ENCODE measurements at regions not wholly inside any gene's neighbourhood (a gene's known extent, or its start where the extent isn't known, plus 50 kb on each side); places are given as distances from the start of the nearest gene placed in this dataset.

DNA sequence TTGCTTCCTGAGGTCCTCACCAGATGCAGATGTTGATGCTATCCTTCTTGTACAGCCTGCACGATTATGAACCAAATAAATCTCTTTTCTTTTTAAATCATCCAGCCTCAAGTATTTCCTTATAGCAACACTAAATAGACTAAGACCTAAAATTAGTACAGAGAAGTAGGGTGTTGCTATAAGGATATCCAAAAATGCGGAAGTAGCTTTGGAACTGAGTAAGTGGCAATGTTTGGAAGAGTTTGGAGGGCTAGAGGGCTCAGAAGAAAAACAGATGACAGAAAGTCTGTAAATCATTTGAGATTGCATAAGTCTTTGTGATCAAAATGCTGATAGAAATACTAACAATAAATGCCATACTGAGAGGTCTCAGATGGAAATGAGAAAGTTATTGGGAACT is 894.9 kb downstream of the DIPK2A start:
- TF ChIP-seq, protein P1, sequence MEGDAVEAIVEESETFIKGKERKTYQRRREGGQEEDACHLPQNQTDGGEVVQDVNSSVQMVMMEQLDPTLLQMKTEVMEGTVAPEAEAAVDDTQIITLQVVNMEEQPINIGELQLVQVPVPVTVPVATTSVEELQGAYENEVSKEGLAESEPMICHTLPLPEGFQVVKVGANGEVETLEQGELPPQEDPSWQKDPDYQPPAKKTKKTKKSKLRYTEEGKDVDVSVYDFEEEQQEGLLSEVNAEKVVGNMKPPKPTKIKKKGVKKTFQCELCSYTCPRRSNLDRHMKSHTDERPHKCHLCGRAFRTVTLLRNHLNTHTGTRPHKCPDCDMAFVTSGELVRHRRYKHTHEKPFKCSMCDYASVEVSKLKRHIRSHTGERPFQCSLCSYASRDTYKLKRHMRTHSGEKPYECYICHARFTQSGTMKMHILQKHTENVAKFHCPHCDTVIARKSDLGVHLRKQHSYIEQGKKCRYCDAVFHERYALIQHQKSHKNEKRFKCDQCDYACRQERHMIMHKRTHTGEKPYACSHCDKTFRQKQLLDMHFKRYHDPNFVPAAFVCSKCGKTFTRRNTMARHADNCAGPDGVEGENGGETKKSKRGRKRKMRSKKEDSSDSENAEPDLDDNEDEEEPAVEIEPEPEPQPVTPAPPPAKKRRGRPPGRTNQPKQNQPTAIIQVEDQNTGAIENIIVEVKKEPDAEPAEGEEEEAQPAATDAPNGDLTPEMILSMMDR (IDR thresholded peaks at IDR 0.05; ENCODE audit: insufficient read depth, low read length): no peak
- DNase-seq (ENCODE audit: low read depth): no peak
- H3K4me3 ChIP-seq (ENCODE audit: low read depth, low read length): no peak overlapping the region

DNA sequence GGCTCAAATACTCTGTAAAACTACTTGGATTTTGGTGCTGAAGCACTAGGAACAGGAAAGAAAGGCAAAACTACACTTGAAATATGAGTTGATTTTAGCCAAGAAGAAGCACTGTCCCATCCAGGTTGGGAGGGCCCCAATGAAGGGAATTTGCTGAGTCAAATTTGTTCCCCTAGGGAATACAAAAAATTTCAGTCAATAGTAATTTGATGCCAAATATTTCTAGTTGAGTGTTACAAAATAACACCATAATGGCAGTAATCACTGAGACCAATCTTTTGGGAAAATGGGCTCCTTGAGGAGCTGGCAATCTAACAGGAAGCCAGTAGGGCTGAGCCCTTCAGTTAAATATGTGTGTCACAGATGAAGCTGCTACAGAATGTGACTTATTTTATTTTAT is 896.9 kb downstream of the DIPK2A start:
- DNase-seq (ENCODE audit: low read depth): peak; percentile 2
- TF ChIP-seq, protein P1 (IDR thresholded peaks at IDR 0.05; ENCODE audit: insufficient read depth, low read length): no peak
- no peak overlapping the region for H3K4me3 ChIP-seq (ENCODE audit: low read depth, low read length)

DNA sequence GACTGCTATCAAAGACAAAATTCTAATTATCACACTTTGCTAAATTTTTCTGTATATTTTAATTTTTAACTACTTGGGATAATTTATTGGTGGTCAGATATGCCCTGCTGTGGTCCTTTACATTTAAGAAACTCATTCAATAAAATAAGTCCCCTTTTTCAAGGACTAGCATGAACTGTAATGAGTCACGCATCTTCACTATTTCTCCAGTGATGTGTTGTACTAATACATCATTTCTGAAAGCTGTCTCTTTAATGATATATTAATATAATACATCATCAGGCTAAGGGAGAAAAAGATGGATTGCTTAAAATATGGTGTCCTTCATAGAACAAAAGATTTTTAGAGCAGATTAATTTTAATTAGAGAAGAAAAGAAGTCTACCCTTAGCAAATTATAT is 901.4 kb downstream of the DIPK2A start:
- no peak for DNase-seq (ENCODE audit: low read depth)
- no peak overlapping the region for H3K4me3 ChIP-seq (ENCODE audit: low read depth, low read length)
- TF ChIP-seq, protein P1 (IDR thresholded peaks at IDR 0.05; ENCODE audit: insufficient read depth, low read length): no peak

DNA sequence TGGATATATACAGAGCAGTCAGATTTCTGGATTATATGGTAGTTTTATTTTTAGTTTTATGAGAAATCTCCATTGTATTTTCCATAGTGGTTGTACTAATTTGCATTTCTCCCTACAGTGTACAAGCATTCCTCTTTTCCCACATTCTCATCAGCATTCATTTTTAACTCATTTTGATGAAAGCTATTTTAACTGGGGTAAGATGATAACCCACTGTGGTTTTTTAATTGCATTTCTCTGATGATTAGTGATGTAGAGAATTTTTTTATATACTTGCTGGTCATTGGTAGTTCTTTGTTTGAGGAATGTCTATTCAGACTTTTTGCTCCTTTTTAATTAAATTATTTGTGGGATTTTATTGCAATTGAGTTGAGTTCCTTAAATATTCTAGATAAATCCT is 903.6 kb downstream of the DIPK2A start:
- no peak overlapping the region for H3K4me3 ChIP-seq (ENCODE audit: low read depth, low read length)
- no peak for DNase-seq (ENCODE audit: low read depth)
- TF ChIP-seq, protein P1 (IDR thresholded peaks at IDR 0.05; ENCODE audit: insufficient read depth, low read length): no peak

DNA sequence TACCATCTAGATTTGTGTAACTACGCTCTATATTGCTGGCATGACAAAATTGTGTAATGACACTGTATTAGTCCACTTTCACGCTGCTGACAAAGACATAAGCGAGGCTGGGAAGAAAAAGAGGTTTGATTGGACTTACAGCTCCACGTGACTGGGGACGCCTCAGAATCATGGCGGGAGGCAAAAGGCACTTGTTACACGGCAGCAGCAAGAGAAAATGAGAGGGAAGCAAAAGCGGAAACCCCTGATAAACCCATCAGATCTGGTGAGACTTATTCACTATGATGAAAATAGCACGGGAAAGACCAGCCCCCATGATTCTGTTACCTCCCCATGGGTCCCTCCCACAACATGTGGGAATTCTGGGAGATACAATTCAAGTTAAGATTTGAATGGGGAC is 905.7 kb downstream of the DIPK2A start:
- H3K4me3 ChIP-seq (ENCODE audit: low read depth, low read length): no peak overlapping the region
- DNase-seq (ENCODE audit: low read depth): no peak
- TF ChIP-seq, protein P1 (IDR thresholded peaks at IDR 0.05; ENCODE audit: insufficient read depth, low read length): no peak

DNA sequence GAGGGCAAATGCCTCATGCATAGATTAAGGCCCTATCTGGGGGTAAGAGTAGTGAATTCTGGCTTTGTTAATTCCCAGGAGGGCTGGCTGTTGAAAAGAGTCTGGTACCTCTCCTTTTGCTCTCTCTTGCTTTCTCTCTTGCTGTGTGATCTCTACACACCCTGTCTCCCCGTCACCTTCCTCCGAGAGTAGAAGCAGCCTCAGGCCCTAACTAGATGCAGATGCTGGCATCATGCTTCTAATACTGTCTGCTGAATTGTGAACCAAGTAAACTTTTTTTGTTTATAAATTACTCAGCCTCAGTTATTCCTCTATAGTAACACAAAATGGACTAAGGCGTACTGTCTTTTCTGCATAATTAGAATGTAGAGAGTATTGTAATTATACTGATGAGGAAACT is 908.1 kb downstream of the DIPK2A start:
- DNase-seq (ENCODE audit: low read depth): no peak
- no peak overlapping the region for H3K4me3 ChIP-seq (ENCODE audit: low read depth, low read length)
- TF ChIP-seq, protein P1 (IDR thresholded peaks at IDR 0.05; ENCODE audit: insufficient read depth, low read length): no peak

DNA sequence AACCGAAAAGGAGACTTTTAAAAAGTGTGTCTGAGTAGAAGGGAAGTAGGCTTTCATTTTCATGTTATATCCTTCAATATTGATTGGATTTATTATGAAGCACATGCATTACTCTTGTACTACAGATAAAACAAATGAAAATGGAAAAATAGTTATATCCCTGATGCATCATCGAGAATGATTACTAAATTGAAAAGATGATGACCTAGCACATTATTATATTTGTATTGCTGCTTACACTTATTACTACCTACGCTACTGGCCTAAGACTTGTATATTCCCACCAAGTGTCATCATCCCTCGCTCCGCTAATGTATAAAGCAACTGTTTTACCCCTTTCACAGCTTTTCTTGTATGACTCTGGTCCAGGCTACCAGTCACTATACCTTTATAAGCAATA is 922.4 kb downstream of the DIPK2A start:
- no peak for DNase-seq (ENCODE audit: low read depth)
- TF ChIP-seq, protein P1 (IDR thresholded peaks at IDR 0.05; ENCODE audit: insufficient read depth, low read length): no peak
- no peak overlapping the region for H3K4me3 ChIP-seq (ENCODE audit: low read depth, low read length)

Measured in fibroblast of the aortic adventitia (primary cell).